Eye (tissue), 1 donor: ENCODE measurements at regions not wholly inside any gene's neighbourhood (a gene's known extent, or its start where the extent isn't known, plus 50 kb on each side); places are given as distances from the start of the nearest gene placed in this dataset.
A peak's percentile ranks its signal among the peaks of the same experiment; 100 is the strongest.

Experiments used
- DNase-seq: peaks from one replicate; pipeline ENCODE4 v3.0.0-alpha.2; 2015

GRCh38 chr6:132937466-132937906 lies 123.1 kb downstream of the RPS12 start:
- DNase-seq, result peak; percentile 82

- no peak for DNase-seq
Measured at GRCh38 chr6:132948889-132949288, 134.5 kb downstream of the RPS12 start.

GRCh38 chr6:132950566-132950965 lies 136.2 kb downstream of the RPS12 start:
- no peak for DNase-seq

- peak; percentile 59 for DNase-seq
Measured at GRCh38 chr6:132952031-132952867, 137.9 kb downstream of the RPS12 start.

GRCh38 chr6:132952986-132953385 lies 138.6 kb downstream of the RPS12 start:
- peak; percentile 38 for DNase-seq

GRCh38 chr6:132954222-132954621 lies 139.9 kb downstream of the RPS12 start:
- no peak for DNase-seq

- no peak for DNase-seq
Measured at GRCh38 chr6:132954936-132955335, 140.6 kb downstream of the RPS12 start.

- no peak for DNase-seq
Measured at GRCh38 chr6:132959639-132960326, 145.4 kb downstream of the RPS12 start.

GRCh38 chr6:132960720-132961119 lies 146.4 kb downstream of the RPS12 start:
- DNase-seq, result no peak

GRCh38 chr6:132961122-132961521 lies 146.8 kb downstream of the RPS12 start:
- DNase-seq, result no peak

- no peak for DNase-seq
Measured at GRCh38 chr6:132961610-132962009, 147.2 kb downstream of the RPS12 start.

GRCh38 chr6:132962936-132963868 lies 148.8 kb downstream of the RPS12 start:
- peak; percentile 80 for DNase-seq

- peak; percentile 92 for DNase-seq
Measured at GRCh38 chr6:132964101-132964867, 149.9 kb downstream of the RPS12 start.

GRCh38 chr6:132964868-132965382 lies 150.6 kb downstream of the RPS12 start:
- peak; percentile 45 for DNase-seq

GRCh38 chr6:132967871-132968270 lies 153.5 kb downstream of the RPS12 start:
- DNase-seq, result no peak

GRCh38 chr6:132968419-132968950 lies 154.1 kb downstream of the RPS12 start:
- DNase-seq, result no peak

GRCh38 chr6:132969196-132969595 lies 154.8 kb downstream of the RPS12 start:
- DNase-seq, result no peak

GRCh38 chr6:132971676-132972075 lies 157.3 kb downstream of the RPS12 start:
- DNase-seq, result no peak

- DNase-seq, result no peak
Measured at GRCh38 chr6:132972254-132972653, 157.9 kb downstream of the RPS12 start.

- DNase-seq, result no peak
Measured at GRCh38 chr6:132972971-132973370, 158.6 kb downstream of the RPS12 start.

- peak; percentile 69 for DNase-seq
Measured at GRCh38 chr6:132973514-132973993, 159.2 kb downstream of the RPS12 start.

GRCh38 chr6:132974122-132974521 lies 159.8 kb downstream of the RPS12 start:
- no peak for DNase-seq
